ENCODE measurements at regions not wholly inside any gene's neighbourhood (a gene's known extent, or its start where the extent isn't known, plus 50 kb on each side); places are given as distances from the start of the nearest gene placed in this dataset.

GRCh38 chr10:130924138-130924819 lies 387.2 kb downstream of the TCERG1L start:
- FAIRE-seq: no peak
- no peak for TF ChIP-seq CTCF (IDR thresholded peaks at IDR 0.05; ENCODE audit: borderline replicate concordance, extremely low read depth, insufficient read depth)

GRCh38 chr10:130926442-130926841 lies 385.1 kb downstream of the TCERG1L start:
- FAIRE-seq: no peak

More at GRCh38 chr10:130924138-130924819, 387.2 kb downstream of the TCERG1L start:
- no peak overlapping the region for H3K27ac ChIP-seq (ENCODE audit: low read depth in 2 of 2, low read length in 2 of 2)
- no peaks in the 10 kb centered on the region for H3K36me3 ChIP-seq (ENCODE audit: control insufficient read depth in 2 of 3, insufficient read depth in 3 of 3, low read length in 3 of 3)
- no peaks in the 10 kb centered on the region for H3K4me1 ChIP-seq (ENCODE audit: control insufficient read depth in 2 of 3, insufficient read depth in 2 of 3, low read depth in 1 of 3, low read length in 3 of 3)
- H3K9ac ChIP-seq (ENCODE audit: low read length in 3 of 3): no peak overlapping the region
- intact Hi-C loops (cut with DNase I): no loop called here
- H3K9me3 ChIP-seq (ENCODE audit: control insufficient read depth in 2 of 3, insufficient read depth in 1 of 3, low read length in 3 of 3): peaks cover 0 to 5% (median 0%) of the 10 kb centered on the region in 3 donors
- DNase-seq: peak in 4 of 5 donors; percentile 72 to 85 (median 82)
- H3K27me3 ChIP-seq (ENCODE audit: control insufficient read depth, insufficient read depth, low read length): no peaks in the 10 kb centered on the region
- H3K4me3 ChIP-seq (ENCODE audit: low read length in 3 of 3): no peak overlapping the region

GRCh38 chr10:130927157-130927556 lies 384.4 kb downstream of the TCERG1L start:
- Histone ChIP-seq H3K36me3 (ENCODE audit: control insufficient read depth in 2 of 3, insufficient read depth in 3 of 3, low read length in 3 of 3) (no peaks in the 10 kb centered on the region), H3K4me3 (ENCODE audit: low read length in 3 of 3) (no peak overlapping the region), H3K27ac (ENCODE audit: low read depth in 2 of 2, low read length in 2 of 2) (no peak overlapping the region), H3K9ac (ENCODE audit: low read length in 3 of 3) (no peak overlapping the region), H3K4me1 (ENCODE audit: control insufficient read depth in 2 of 3, insufficient read depth in 2 of 3, low read depth in 1 of 3, low read length in 3 of 3) (no peaks in the 10 kb centered on the region), H3K9me3 (ENCODE audit: control insufficient read depth in 2 of 3, insufficient read depth in 1 of 3, low read length in 3 of 3) (peaks cover 0 to 5% (median 0%) of the 10 kb centered on the region in 3 donors), H3K27me3 (ENCODE audit: control insufficient read depth, insufficient read depth, low read length) (no peaks in the 10 kb centered on the region)
- TF ChIP-seq CTCF (IDR thresholded peaks at IDR 0.05; ENCODE audit: borderline replicate concordance, extremely low read depth, insufficient read depth): no peak
- FAIRE-seq: no peak
- no peak for DNase-seq
- intact Hi-C loops (cut with DNase I): no loop called here

More at GRCh38 chr10:130926442-130926841, 385.1 kb downstream of the TCERG1L start:
- no peak overlapping the region for H3K4me3 ChIP-seq (ENCODE audit: low read length in 3 of 3)
- H3K4me1 ChIP-seq (ENCODE audit: control insufficient read depth in 2 of 3, insufficient read depth in 2 of 3, low read depth in 1 of 3, low read length in 3 of 3): no peaks in the 10 kb centered on the region
- H3K27ac ChIP-seq (ENCODE audit: low read depth in 2 of 2, low read length in 2 of 2): no peak overlapping the region
- TF ChIP-seq CTCF (IDR thresholded peaks at IDR 0.05; ENCODE audit: borderline replicate concordance, extremely low read depth, insufficient read depth): no peak
- H3K9ac ChIP-seq (ENCODE audit: low read length in 3 of 3): no peak overlapping the region
- intact Hi-C loops (cut with DNase I): no loop called here
- H3K9me3 ChIP-seq (ENCODE audit: control insufficient read depth in 2 of 3, insufficient read depth in 1 of 3, low read length in 3 of 3): peaks cover 0 to 5% (median 0%) of the 10 kb centered on the region in 3 donors
- no peaks in the 10 kb centered on the region for H3K27me3 ChIP-seq (ENCODE audit: control insufficient read depth, insufficient read depth, low read length)
- no peaks in the 10 kb centered on the region for H3K36me3 ChIP-seq (ENCODE audit: control insufficient read depth in 2 of 3, insufficient read depth in 3 of 3, low read length in 3 of 3)
- DNase-seq: no peak
